ENCODE measurements at regions not wholly inside any gene's neighbourhood (a gene's known extent, or its start where the extent isn't known, plus 50 kb on each side); places are given as distances from the start of the nearest gene placed in this dataset.

DNA sequence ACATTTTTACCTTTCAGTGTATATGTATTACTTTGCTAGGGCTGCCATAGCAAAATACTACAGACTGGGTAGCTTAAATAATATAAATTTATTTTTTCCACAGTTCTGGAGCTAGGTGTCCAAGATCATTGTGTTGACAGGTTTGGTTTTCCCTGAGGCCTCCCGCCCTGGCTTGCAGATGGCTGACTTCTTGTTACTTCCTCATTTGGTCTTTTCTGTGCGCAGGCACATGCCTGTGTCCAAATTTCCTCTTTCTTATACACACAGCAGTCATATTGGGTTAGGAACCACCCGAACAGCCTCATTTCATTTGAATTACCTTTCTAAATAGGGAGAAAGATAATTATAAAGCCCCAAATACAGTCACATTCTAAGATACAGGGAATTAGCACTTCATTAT, 521.6 kb upstream of the SORCS1 start:
- TF ChIP-seq, protein P1, sequence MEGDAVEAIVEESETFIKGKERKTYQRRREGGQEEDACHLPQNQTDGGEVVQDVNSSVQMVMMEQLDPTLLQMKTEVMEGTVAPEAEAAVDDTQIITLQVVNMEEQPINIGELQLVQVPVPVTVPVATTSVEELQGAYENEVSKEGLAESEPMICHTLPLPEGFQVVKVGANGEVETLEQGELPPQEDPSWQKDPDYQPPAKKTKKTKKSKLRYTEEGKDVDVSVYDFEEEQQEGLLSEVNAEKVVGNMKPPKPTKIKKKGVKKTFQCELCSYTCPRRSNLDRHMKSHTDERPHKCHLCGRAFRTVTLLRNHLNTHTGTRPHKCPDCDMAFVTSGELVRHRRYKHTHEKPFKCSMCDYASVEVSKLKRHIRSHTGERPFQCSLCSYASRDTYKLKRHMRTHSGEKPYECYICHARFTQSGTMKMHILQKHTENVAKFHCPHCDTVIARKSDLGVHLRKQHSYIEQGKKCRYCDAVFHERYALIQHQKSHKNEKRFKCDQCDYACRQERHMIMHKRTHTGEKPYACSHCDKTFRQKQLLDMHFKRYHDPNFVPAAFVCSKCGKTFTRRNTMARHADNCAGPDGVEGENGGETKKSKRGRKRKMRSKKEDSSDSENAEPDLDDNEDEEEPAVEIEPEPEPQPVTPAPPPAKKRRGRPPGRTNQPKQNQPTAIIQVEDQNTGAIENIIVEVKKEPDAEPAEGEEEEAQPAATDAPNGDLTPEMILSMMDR (conservative IDR thresholded peaks at IDR 0.05; ENCODE audit: low read depth, low read length), result no peak
- TF ChIP-seq EZH2 (IDR thresholded peaks at IDR 0.05; ENCODE audit: low read length, unreplicated experiment), result no peak
